GM10266 (cell line): ENCODE measurements at regions not wholly inside any gene's neighbourhood (a gene's known extent, or its start where the extent isn't known, plus 50 kb on each side); places are given as distances from the start of the nearest gene placed in this dataset.
"Not testable (repeated sequence)": the region's sequence is repeated elsewhere in the genome, so short reads cannot be mapped to it uniquely, and the experiment has no call there.

Experiments used
- DNase-seq: peaks from one replicate; pipeline ENCODE4 v3.0.0; 2012; ENCODE audit errors: extremely low spot score
- CTCF ChIP-seq: IDR thresholded peaks from 2 replicates; pipeline ENCODE4 v1.5.1; 2012; ENCODE audit warnings: mild to moderate bottlenecking, low read depth; ENCODE audit not compliant: control insufficient read depth, insufficient read depth; ENCODE audit errors: missing control alignments

- TF ChIP-seq CTCF, result no peak
- no peak for DNase-seq
Measured at GRCh38 chr5:44953078-44953477, 144.3 kb downstream of the MRPS30 start.

GRCh38 chr5:44958943-44959454 is 150.3 kb downstream of the MRPS30 start:
- not testable (repeated sequence) for DNase-seq

- no peak for TF ChIP-seq CTCF
- no peak for DNase-seq
Measured at GRCh38 chr5:44969825-44970224, 161.1 kb downstream of the MRPS30 start.

GRCh38 chr5:44970963-44971362 is 162.2 kb downstream of the MRPS30 start:
- DNase-seq, result not testable (repeated sequence)

- no peak for TF ChIP-seq CTCF
- DNase-seq, result no peak
Measured at GRCh38 chr5:44974813-44975212, 166.1 kb downstream of the MRPS30 start.

GRCh38 chr5:44981708-44982107 is 173.0 kb downstream of the MRPS30 start:
- no peak for DNase-seq
- TF ChIP-seq CTCF, result no peak

GRCh38 chr5:44983006-44983405 is 174.3 kb downstream of the MRPS30 start:
- no peak for DNase-seq
- no peak for TF ChIP-seq CTCF

- DNase-seq, result no peak
Measured at GRCh38 chr5:44987026-44987425, 178.3 kb downstream of the MRPS30 start.

More at GRCh38 chr5:44987026-44987425, 178.3 kb downstream of the MRPS30 start:
- TF ChIP-seq CTCF, result no peak
